ENCODE measurements at regions not wholly inside any gene's neighbourhood (a gene's known extent, or its start where the extent isn't known, plus 50 kb on each side); places are given as distances from the start of the nearest gene placed in this dataset.
"Not testable (repeated sequence)": the region's sequence is repeated elsewhere in the genome, so short reads cannot be mapped to it uniquely, and the experiment has no call there.

- DNase-seq = no peak
Observed at GRCh38 chr10:90197766-90198165, 496.4 kb downstream of the KIF20B start.

- DNase-seq = no peak
Observed at GRCh38 chr10:90199093-90199492, 497.7 kb downstream of the KIF20B start.

- DNase-seq = no peak
Observed at GRCh38 chr10:90199513-90199912, 498.1 kb downstream of the KIF20B start.

- no peak for DNase-seq
Observed at GRCh38 chr10:90204131-90204955, 503.0 kb downstream of the KIF20B start.

GRCh38 chr10:90204956-90205314 lies 503.5 kb downstream of the KIF20B start:
- DNase-seq = no peak

- DNase-seq = no peak
Observed at GRCh38 chr10:90205340-90205739, 503.9 kb downstream of the KIF20B start.

- DNase-seq = no peak
Observed at GRCh38 chr10:90213346-90213745, 512.0 kb downstream of the KIF20B start.

- DNase-seq = no peak
Observed at GRCh38 chr10:90218846-90219245, 517.5 kb downstream of the KIF20B start.

GRCh38 chr10:90222372-90222771 lies 521.0 kb downstream of the KIF20B start:
- DNase-seq = no peak

GRCh38 chr10:90222939-90223338 lies 521.5 kb downstream of the KIF20B start:
- no peak for DNase-seq

- DNase-seq = no peak
Observed at GRCh38 chr10:90224791-90225566, 523.6 kb downstream of the KIF20B start.

- DNase-seq = no peak
Observed at GRCh38 chr10:90226517-90226916, 525.1 kb downstream of the KIF20B start.

GRCh38 chr10:90227217-90227656 lies 525.8 kb downstream of the KIF20B start:
- no peak for DNase-seq

- no peak for DNase-seq
Observed at GRCh38 chr10:90227786-90228185, 526.4 kb downstream of the KIF20B start.

- DNase-seq = no peak
Observed at GRCh38 chr10:90229486-90229885, 528.1 kb downstream of the KIF20B start.

GRCh38 chr10:90233805-90234204 lies 532.4 kb downstream of the KIF20B start:
- DNase-seq = not testable (repeated sequence)

- DNase-seq = no peak
Observed at GRCh38 chr10:90245623-90246022, 544.2 kb downstream of the KIF20B start.

GRCh38 chr10:90250784-90251183 lies 549.4 kb downstream of the KIF20B start:
- not testable (repeated sequence) for DNase-seq

GRCh38 chr10:90269699-90270098 lies 568.3 kb downstream of the KIF20B start:
- DNase-seq = no peak

- DNase-seq = no peak
Observed at GRCh38 chr10:90274721-90275468, 573.5 kb downstream of the KIF20B start.

- DNase-seq = no peak
Observed at GRCh38 chr10:90276894-90277475, 575.6 kb downstream of the KIF20B start.

- DNase-seq = no peak
Observed at GRCh38 chr10:90286406-90286805, 571.4 kb downstream of the HTR7 start.

GRCh38 chr10:90286941-90287340 lies 570.9 kb downstream of the HTR7 start:
- no peak for DNase-seq

Data from GF-D8 (cell line).